Cardiac fibroblast (primary cell): ENCODE measurements at regions not wholly inside any gene's neighbourhood (a gene's known extent, or its start where the extent isn't known, plus 50 kb on each side); places are given as distances from the start of the nearest gene placed in this dataset.
A peak's percentile ranks its signal among the peaks of the same experiment; 100 is the strongest.
"Not testable (repeated sequence)": the region's sequence is repeated elsewhere in the genome, so short reads cannot be mapped to it uniquely, and the experiment has no call there.

ENCODE experiments used
- DNase-seq, 2 donors: peaks; one replicate each; pipeline versions ENCODE4 v3.0.0 to v3.0.0-alpha.2; 2010; ENCODE audit warnings: low read depth in 2 of 2
- H3K4me3 ChIP-seq, 2 donors: replicated peaks in 1 of 2; 1 replicate in 1 of 2; 2 replicates in 1 of 2; pipeline ENCODE4 v1.5.1; 2011; ENCODE audit warnings: low read depth in 2 of 2, low read length in 2 of 2, mild to moderate bottlenecking in 2 of 2, moderate library complexity in 1 of 2
- CTCF ChIP-seq: IDR thresholded peaks from one replicate; pipeline ENCODE4 v1.5.1; 2011; ENCODE audit warnings: low read depth, mild to moderate bottlenecking, low read length, inconsistent platforms

GRCh38 chr20:47968541-47969310 is 183.4 kb upstream of the SULF2 start:
- TF ChIP-seq CTCF: no peak
- DNase-seq: no peak
- no peak overlapping the region for H3K4me3 ChIP-seq

DNA sequence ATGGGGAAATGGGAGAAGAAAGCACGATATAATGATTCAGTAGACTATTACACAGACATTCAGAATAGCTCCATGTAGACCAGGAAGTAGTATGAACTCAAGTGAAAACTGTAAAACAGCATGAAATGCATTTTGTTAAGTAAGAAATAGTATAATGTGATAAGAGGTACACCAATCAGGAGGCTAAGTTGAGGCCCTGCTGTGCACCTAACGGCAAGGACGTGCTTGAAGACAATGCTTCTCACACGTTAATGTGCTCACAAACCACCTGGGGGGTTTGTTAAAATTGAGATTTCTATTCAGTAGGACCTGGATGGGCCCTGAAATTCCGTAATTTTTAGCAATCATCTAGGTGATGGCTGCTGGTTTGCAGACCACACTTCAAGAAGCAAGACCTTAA is 178.9 kb upstream of the SULF2 start:
- TF ChIP-seq CTCF: no peak

GRCh38 chr20:47963022-47963421 is 177.7 kb upstream of the SULF2 start:
- no peak for TF ChIP-seq CTCF
- H3K4me3 ChIP-seq: no peak overlapping the region
- no peak for DNase-seq

More for the DNA sequence above, 178.9 kb upstream of the SULF2 start:
- H3K4me3 ChIP-seq: no peak overlapping the region
- DNase-seq: no peak

- DNase-seq: no peak
- H3K4me3 ChIP-seq: no peak overlapping the region
- TF ChIP-seq CTCF: no peak
Observed at GRCh38 chr20:47962286-47962963, 177.1 kb upstream of the SULF2 start.

DNA sequence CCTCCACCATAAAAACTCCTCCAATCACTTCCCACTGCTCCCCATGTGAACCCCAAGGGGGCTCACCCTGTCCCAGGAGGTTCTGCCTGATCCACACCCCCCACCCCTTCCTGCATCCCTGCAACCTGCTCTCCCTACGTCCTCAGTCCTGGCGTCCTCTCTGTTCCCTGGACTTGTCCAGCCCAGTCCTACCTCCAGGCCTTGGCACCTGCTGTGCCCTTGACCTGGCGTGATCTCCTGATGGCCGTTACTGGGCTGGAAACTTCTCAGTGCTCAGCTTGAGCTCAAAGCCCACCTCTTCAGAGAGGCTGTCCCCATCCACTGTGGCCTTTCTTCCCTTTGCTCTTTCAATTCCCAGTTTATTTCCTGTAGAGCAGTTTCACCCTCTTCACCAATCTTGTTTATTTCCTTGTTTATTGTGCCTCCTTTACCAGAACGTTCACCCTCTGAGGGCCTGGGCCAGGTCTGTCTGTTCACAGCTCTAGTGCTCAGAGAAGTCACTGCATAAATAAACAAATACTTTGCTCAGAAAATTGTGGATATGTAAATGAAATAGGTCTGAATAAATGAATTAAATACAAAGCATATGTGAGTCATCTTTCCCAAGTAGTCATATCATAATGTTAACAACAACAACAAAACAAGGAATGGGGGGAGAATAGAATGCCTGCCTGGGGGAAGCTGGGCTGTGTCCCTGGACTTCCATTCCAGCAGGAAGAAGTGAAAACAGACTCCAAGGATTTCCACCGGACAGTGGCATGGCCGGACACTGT is 175.7 kb upstream of the SULF2 start:
- no peak overlapping the region for H3K4me3 ChIP-seq

GRCh38 chr20:47960277-47960676 is 175.0 kb upstream of the SULF2 start:
- no peak overlapping the region for H3K4me3 ChIP-seq
- no peak for DNase-seq
- TF ChIP-seq CTCF: no peak

More for the DNA sequence above, 175.7 kb upstream of the SULF2 start:
- TF ChIP-seq CTCF: no peak
- DNase-seq: no peak

DNA sequence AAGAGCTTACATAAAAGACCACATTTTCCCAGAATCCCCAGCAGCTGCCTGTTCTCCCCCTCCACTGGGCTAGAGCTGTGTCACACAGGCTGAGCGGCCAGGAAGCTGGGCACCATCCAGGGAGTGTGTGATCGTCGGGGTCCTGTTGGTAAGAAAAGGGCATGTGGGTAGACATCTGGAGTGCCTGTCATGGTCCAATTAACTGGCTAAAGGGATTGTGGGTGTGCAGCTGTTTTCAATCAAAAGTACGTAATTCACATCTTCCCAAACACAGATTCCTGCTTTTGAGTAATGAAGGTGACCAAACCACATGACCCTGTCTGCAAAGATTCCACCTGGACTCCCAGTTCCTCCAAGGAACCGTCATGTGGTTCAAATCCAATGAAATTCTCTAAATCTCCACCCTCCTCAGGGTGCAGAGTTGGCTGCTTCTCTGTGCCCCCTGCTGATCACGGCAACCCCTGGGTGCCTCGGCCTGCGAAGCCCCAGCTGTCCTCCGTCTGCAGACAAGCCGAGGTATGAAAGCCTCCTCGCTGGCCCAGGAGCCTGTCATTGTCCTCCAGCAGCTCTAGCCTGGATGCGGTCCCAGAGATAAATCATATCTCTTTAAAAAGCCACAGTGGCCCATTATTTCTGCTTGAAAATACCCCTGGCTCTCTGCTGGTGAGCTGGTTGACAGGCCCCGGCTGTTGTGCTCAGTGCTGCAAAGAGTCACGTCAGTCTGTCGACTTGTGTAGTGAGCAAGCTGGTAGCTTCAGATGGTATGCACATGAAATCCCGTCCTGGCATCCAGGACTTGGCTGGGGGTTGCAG is 172.9 kb upstream of the SULF2 start:
- not testable (repeated sequence) for H3K4me3 ChIP-seq
- DNase-seq: peak in 1 of 2 donors; percentile 90
